ENCODE measurements at regions not wholly inside any gene's neighbourhood (a gene's known extent, or its start where the extent isn't known, plus 50 kb on each side); places are given as distances from the start of the nearest gene placed in this dataset.

- H3K9me3 ChIP-seq (ENCODE audit: control insufficient read depth in 2 of 3, low read length in 3 of 3) = no peaks in the 10 kb centered on the region
- no peak for DNase-seq
- no peak overlapping the region for H3K27ac ChIP-seq (ENCODE audit: low read depth, low read length)
- peak overlapping the region in 1 of 9 donors; percentile 4 for H3K27ac Mint-ChIP-seq
- no peak for ATAC-seq
- no peak overlapping the region for H3K4me3 ChIP-seq (ENCODE audit: low read length)
- peak overlapping the region in 2 of 10 donors; percentile 14 to 44 for H3K4me3 Mint-ChIP-seq
- H3K4me1 Mint-ChIP-seq = peaks cover 0 to 35% (median 21%) of the 10 kb centered on the region in 7 donors
- H3K27me3 Mint-ChIP-seq = no peaks in the 10 kb centered on the region
- no peaks in the 10 kb centered on the region for H3K36me3 ChIP-seq (ENCODE audit: control insufficient read depth in 2 of 3, insufficient read depth in 3 of 3, low read length in 3 of 3)
- peaks cover 0 to 10% (median 0%) of the 10 kb centered on the region in 5 donors for H3K36me3 Mint-ChIP-seq
- no peaks in the 10 kb centered on the region for H3K27me3 ChIP-seq (ENCODE audit: control insufficient read depth in 2 of 2, insufficient read depth in 2 of 2, low read length in 2 of 2)
- H3K4me1 ChIP-seq (ENCODE audit: control insufficient read depth in 2 of 2, insufficient read depth in 2 of 2, low read length in 2 of 2) = peaks cover 9 to 15% of the 10 kb centered on the region in 2 donors
- ChIA-PET CTCF (no interaction called here), POLR2A (no interaction called here)
- intact Hi-C loops (cut with micrococcal nuclease) = no loop called here
- peaks cover 0 to 31% (median 7%) of the 10 kb centered on the region in 11 donors for H3K9me3 Mint-ChIP-seq
Measured at GRCh38 chr18:78636260-78636659, 343.4 kb upstream of the SALL3 start.

GRCh38 chr18:78637442-78638402 is 341.9 kb upstream of the SALL3 start:
- CTCF ChIA-PET = no interaction called here
- no peak for ATAC-seq
- intact Hi-C loops (cut with micrococcal nuclease) = no loop called here

GRCh38 chr18:78639006-78639950 is 340.3 kb upstream of the SALL3 start:
- ChIA-PET POLR2A (no interaction called here), CTCF (no interaction called here)
- Histone ChIP-seq H3K27me3 (ENCODE audit: control insufficient read depth in 2 of 2, insufficient read depth in 2 of 2, low read length in 2 of 2) (no peaks in the 10 kb centered on the region), H3K27ac (ENCODE audit: low read depth, low read length) (no peak overlapping the region), H3K36me3 (ENCODE audit: control insufficient read depth in 2 of 3, insufficient read depth in 3 of 3, low read length in 3 of 3) (no peaks in the 10 kb centered on the region), H3K4me3 (ENCODE audit: low read length) (no peak overlapping the region), H3K9me3 (ENCODE audit: control insufficient read depth in 2 of 3, low read length in 3 of 3) (no peaks in the 10 kb centered on the region), H3K4me1 (ENCODE audit: control insufficient read depth in 2 of 2, insufficient read depth in 2 of 2, low read length in 2 of 2) (peaks cover 5 to 8% of the 10 kb centered on the region in 2 donors)
- no peak for ATAC-seq
- Mint-ChIP-seq H3K4me3 (peak overlapping the region in 1 of 10 donors; percentile 58), H3K9me3 (peaks cover 0 to 15% (median 4%) of the 10 kb centered on the region in 11 donors), H3K36me3 (peaks cover 0 to 10% (median 0%) of the 10 kb centered on the region in 5 donors), H3K27me3 (no peaks in the 10 kb centered on the region), H3K27ac (peak overlapping the region in 1 of 9 donors; percentile 56), H3K4me1 (peaks cover 0 to 45% (median 22%) of the 10 kb centered on the region in 7 donors)
- intact Hi-C loops (cut with micrococcal nuclease) = no loop called here
- DNase-seq = no peak

More at GRCh38 chr18:78637442-78638402, 341.9 kb upstream of the SALL3 start:
- Histone ChIP-seq H3K27me3 (ENCODE audit: control insufficient read depth in 2 of 2, insufficient read depth in 2 of 2, low read length in 2 of 2) (no peaks in the 10 kb centered on the region), H3K36me3 (ENCODE audit: control insufficient read depth in 2 of 3, insufficient read depth in 3 of 3, low read length in 3 of 3) (no peaks in the 10 kb centered on the region), H3K9me3 (ENCODE audit: control insufficient read depth in 2 of 3, low read length in 3 of 3) (no peaks in the 10 kb centered on the region), H3K4me3 (ENCODE audit: low read length) (no peak overlapping the region), H3K4me1 (ENCODE audit: control insufficient read depth in 2 of 2, insufficient read depth in 2 of 2, low read length in 2 of 2) (peaks cover 9 to 15% of the 10 kb centered on the region in 2 donors), H3K27ac (ENCODE audit: low read depth, low read length) (no peak overlapping the region)
- H3K27me3 Mint-ChIP-seq = no peaks in the 10 kb centered on the region
- POLR2A ChIA-PET = no interaction called here
- H3K27ac Mint-ChIP-seq = peak overlapping the region in 1 of 9 donors; percentile 39
- H3K36me3 Mint-ChIP-seq = peaks cover 0 to 10% (median 0%) of the 10 kb centered on the region in 5 donors
- no peak for DNase-seq
- no peak overlapping the region for H3K4me3 Mint-ChIP-seq
- peaks cover 0 to 40% (median 27%) of the 10 kb centered on the region in 7 donors for H3K4me1 Mint-ChIP-seq
- peaks cover 0 to 20% (median 7%) of the 10 kb centered on the region in 11 donors for H3K9me3 Mint-ChIP-seq

GRCh38 chr18:78640246-78640995 is 339.2 kb upstream of the SALL3 start:
- H3K27ac ChIP-seq (ENCODE audit: low read depth, low read length) = no peak overlapping the region
- DNase-seq = peak in 2 of 9 donors; percentile 18 to 23
- Mint-ChIP-seq H3K4me1 (peaks cover 0 to 35% (median 17%) of the 10 kb centered on the region in 7 donors), H3K9me3 (peaks cover 0 to 14% (median 4%) of the 10 kb centered on the region in 11 donors), H3K36me3 (peaks cover 0 to 10% (median 0%) of the 10 kb centered on the region in 5 donors), H3K4me3 (peak overlapping the region in 1 of 10 donors; percentile 53), H3K27ac (peak overlapping the region in 2 of 9 donors; percentile 34 to 76), H3K27me3 (no peaks in the 10 kb centered on the region)
- POLR2A ChIA-PET = no interaction called here
- H3K4me1 ChIP-seq (ENCODE audit: control insufficient read depth in 2 of 2, insufficient read depth in 2 of 2, low read length in 2 of 2) = no peaks in the 10 kb centered on the region
- no peak overlapping the region for H3K4me3 ChIP-seq (ENCODE audit: low read length)
- ATAC-seq = peak; percentile 42
- H3K36me3 ChIP-seq (ENCODE audit: control insufficient read depth in 2 of 3, insufficient read depth in 3 of 3, low read length in 3 of 3) = no peaks in the 10 kb centered on the region
- intact Hi-C loops (cut with micrococcal nuclease) = no loop called here
- no peaks in the 10 kb centered on the region for H3K27me3 ChIP-seq (ENCODE audit: control insufficient read depth in 2 of 2, insufficient read depth in 2 of 2, low read length in 2 of 2)
- CTCF ChIA-PET = interaction anchor here (0.8 kb wide), 1 partner anchor 9 kb away, joined by 3 read pairs; no protein-coding TSS in a partner anchor
- H3K9me3 ChIP-seq (ENCODE audit: control insufficient read depth in 2 of 3, low read length in 3 of 3) = no peaks in the 10 kb centered on the region

- no peak for DNase-seq
- Mint-ChIP-seq H3K4me3 (peak overlapping the region in 2 of 10 donors; percentile 22 to 72), H3K36me3 (peaks cover 0 to under 1% (median 0%) of the 10 kb centered on the region in 5 donors), H3K27ac (peak overlapping the region in 6 of 9 donors; percentile 18 to 71 (median 42)), H3K9me3 (peaks cover 0 to 3% (median 0%) of the 10 kb centered on the region in 11 donors), H3K27me3 (no peaks in the 10 kb centered on the region), H3K4me1 (peaks cover 0 to 22% (median 5%) of the 10 kb centered on the region in 7 donors)
- no peaks in the 10 kb centered on the region for H3K36me3 ChIP-seq (ENCODE audit: control insufficient read depth in 2 of 3, insufficient read depth in 3 of 3, low read length in 3 of 3)
- H3K9me3 ChIP-seq (ENCODE audit: control insufficient read depth in 2 of 3, low read length in 3 of 3) = no peaks in the 10 kb centered on the region
- no peak overlapping the region for H3K27ac ChIP-seq (ENCODE audit: low read depth, low read length)
- no peaks in the 10 kb centered on the region for H3K27me3 ChIP-seq (ENCODE audit: control insufficient read depth in 2 of 2, insufficient read depth in 2 of 2, low read length in 2 of 2)
- ATAC-seq = peak; percentile 44
- intact Hi-C loops (cut with micrococcal nuclease) = no loop called here
- POLR2A ChIA-PET = interaction anchor here (0.5 kb wide), 1 partner anchor 1344 kb away, joined by 4 read pairs; no protein-coding TSS in a partner anchor
- no peak overlapping the region for H3K4me3 ChIP-seq (ENCODE audit: low read length)
- H3K4me1 ChIP-seq (ENCODE audit: control insufficient read depth in 2 of 2, insufficient read depth in 2 of 2, low read length in 2 of 2) = no peaks in the 10 kb centered on the region
- CTCF ChIA-PET = no interaction called here
Measured at GRCh38 chr18:78641689-78642231, 337.9 kb upstream of the SALL3 start.
